HFFc6 (cell line): ENCODE measurements at regions not wholly inside any gene's neighbourhood (a gene's known extent, or its start where the extent isn't known, plus 50 kb on each side); places are given as distances from the start of the nearest gene placed in this dataset.

ENCODE experiments used
- DNase-seq: peaks from one replicate; pipeline ENCODE4 v3.0.0-alpha.2; 2018
- H3K27ac Mint-ChIP-seq: 2 replicates; pipeline ENCODE4 v1.8.0; 2020; ENCODE audit warnings: mild to moderate bottlenecking, mixed read lengths
- H3K27me3 Mint-ChIP-seq: 2 replicates; pipeline ENCODE4 v1.8.0; 2021; ENCODE audit warnings: mild to moderate bottlenecking, moderate library complexity, mixed read lengths; ENCODE audit not compliant: insufficient read depth
- H3K36me3 Mint-ChIP-seq: 2 replicates; pipeline ENCODE4 v1.8.0; 2021; ENCODE audit warnings: low read depth, mixed read lengths
- H3K4me1 Mint-ChIP-seq: 2 replicates; pipeline ENCODE4 v1.8.0; 2020; ENCODE audit warnings: low read depth, mixed read lengths
- H3K4me3 Mint-ChIP-seq: 2 replicates; pipeline ENCODE4 v1.8.0; 2020; ENCODE audit warnings: mild to moderate bottlenecking, moderate library complexity, mixed read lengths
- H3K9me3 Mint-ChIP-seq: 2 replicates; pipeline ENCODE4 v1.8.0; 2020; ENCODE audit warnings: mild to moderate bottlenecking, mixed read lengths
- CTCF ChIP-seq: fragments of 200-600 bp; sonication (generic); IDR thresholded peaks from 2 replicates; pipeline ENCODE4 v1.5.0; 2021; ENCODE audit warnings: antibody characterized with exemption, mild to moderate bottlenecking

GRCh38 chr4:23322732-23323131, 567.1 kb downstream of the PPARGC1A start:
- Mint-ChIP-seq H3K27ac (no peak overlapping the region), H3K4me3 (no peak overlapping the region), H3K4me1 (no peaks in the 10 kb centered on the region), H3K27me3 (no peaks in the 10 kb centered on the region), H3K36me3 (0 out of 2 replicates have a peak, but pooled peaks cover 6% of the 10 kb centered on the region), H3K9me3 (peaks cover 46% of the 10 kb centered on the region)
- no peak for TF ChIP-seq CTCF
- DNase-seq: no peak

GRCh38 chr4:23320931-23321587, 568.8 kb downstream of the PPARGC1A start:
- Mint-ChIP-seq H3K36me3 (0 out of 2 replicates have a peak, but pooled peaks cover 6% of the 10 kb centered on the region), H3K4me3 (no peak overlapping the region), H3K4me1 (no peaks in the 10 kb centered on the region), H3K27me3 (no peaks in the 10 kb centered on the region), H3K9me3 (peaks cover 54% of the 10 kb centered on the region), H3K27ac (no peak overlapping the region)
- DNase-seq: no peak
- no peak for TF ChIP-seq CTCF

- Mint-ChIP-seq H3K27me3 (no peaks in the 10 kb centered on the region), H3K4me1 (no peaks in the 10 kb centered on the region), H3K36me3 (no peaks in the 10 kb centered on the region), H3K4me3 (no peak overlapping the region), H3K9me3 (peaks cover 31% of the 10 kb centered on the region), H3K27ac (no peak overlapping the region)
- no peak for TF ChIP-seq CTCF
- no peak for DNase-seq
Measured at GRCh38 chr4:23312686-23313085, 577.2 kb downstream of the PPARGC1A start.

- H3K9me3 Mint-ChIP-seq: peaks cover 25% of the 10 kb centered on the region
- TF ChIP-seq CTCF: no peak
- no peaks in the 10 kb centered on the region for H3K4me1 Mint-ChIP-seq
- no peak overlapping the region for H3K27ac Mint-ChIP-seq
- no peak overlapping the region for H3K4me3 Mint-ChIP-seq
- DNase-seq: no peak
- no peaks in the 10 kb centered on the region for H3K36me3 Mint-ChIP-seq
- no peaks in the 10 kb centered on the region for H3K27me3 Mint-ChIP-seq
Measured at GRCh38 chr4:23311983-23312382, 577.9 kb downstream of the PPARGC1A start.

GRCh38 chr4:23305026-23305425, 584.8 kb downstream of the PPARGC1A start:
- peaks cover 15% of the 10 kb centered on the region for H3K9me3 Mint-ChIP-seq
- TF ChIP-seq CTCF: no peak
- no peaks in the 10 kb centered on the region for H3K27me3 Mint-ChIP-seq
- H3K27ac Mint-ChIP-seq: no peak overlapping the region
- no peaks in the 10 kb centered on the region for H3K36me3 Mint-ChIP-seq
- DNase-seq: no peak
- no peaks in the 10 kb centered on the region for H3K4me1 Mint-ChIP-seq
- H3K4me3 Mint-ChIP-seq: no peak overlapping the region
